ENCODE measurements at regions not wholly inside any gene's neighbourhood (a gene's known extent, or its start where the extent isn't known, plus 50 kb on each side); places are given as distances from the start of the nearest gene placed in this dataset.

- TF ChIP-seq CTCF (conservative IDR thresholded peaks at IDR 0.05): no peak
- no peak for TF ChIP-seq ZFX (IDR thresholded peaks at IDR 0.05)
These were observed 149.5 kb upstream of the MON1B start for GRCh38 chr16:77041468-77041867.
